ENCODE measurements at regions not wholly inside any gene's neighbourhood (a gene's known extent, or its start where the extent isn't known, plus 50 kb on each side); places are given as distances from the start of the nearest gene placed in this dataset.

- H3K4me1 ChIP-seq, result peaks cover 8 to 15% (median 12%) of the 10 kb centered on the region in 4 donors
- no peak for TF ChIP-seq EP300 (IDR thresholded peaks at IDR 0.05)
- no peak for TF ChIP-seq CTCF (IDR thresholded peaks at IDR 0.05)
- TF ChIP-seq POLR2A (IDR thresholded peaks at IDR 0.05), result no peak
- no peak for TF ChIP-seq POLR2AphosphoS5 (IDR thresholded peaks at IDR 0.05)
These were observed 80.2 kb upstream of the SPATA12 start for GRCh38 chr3:56980243-56980642.

DNA sequence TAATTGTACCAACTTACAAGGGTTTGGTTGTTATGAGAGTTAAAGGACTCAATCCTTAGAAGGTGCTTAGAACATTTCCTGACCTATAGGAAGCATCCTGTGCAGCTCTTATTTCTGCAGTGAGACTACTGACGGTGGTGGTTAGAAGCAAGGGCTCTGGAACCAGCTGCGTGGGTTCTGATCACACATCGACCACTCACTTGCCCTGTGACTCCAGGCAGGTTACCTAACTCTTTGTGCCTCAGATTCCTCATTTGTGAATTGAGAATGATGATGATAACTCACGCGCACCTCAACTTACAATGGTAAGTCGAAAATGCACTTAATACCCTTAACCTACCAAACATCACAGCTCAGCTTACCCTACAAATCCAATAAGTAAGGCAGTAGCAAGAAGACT, 80.7 kb upstream of the SPATA12 start:
- Histone ChIP-seq H3K27ac (no peak overlapping the region), H3K4me3 (no peak overlapping the region), H3K27me3 (no peaks in the 10 kb centered on the region), H3K9me3 (no peaks in the 10 kb centered on the region), H3K36me3 (no peaks in the 10 kb centered on the region), H3K4me1 (peaks cover 8 to 12% (median 10%) of the 10 kb centered on the region in 4 donors)
- WGBS, 5 donors, result 78 to 96% (median 88%) methylated on average over 6 of the region's 6 CpGs
- intact Hi-C loops (cut with DNase I; ENCODE audit: low total_unique reads), result loop anchor here (10.0 kb wide), 1 partner anchor 55 kb away; no protein-coding TSS in a partner anchor
- no peak for TF ChIP-seq POLR2A (IDR thresholded peaks at IDR 0.05)
- no peak for TF ChIP-seq CTCF (IDR thresholded peaks at IDR 0.05)
- no peak for TF ChIP-seq POLR2AphosphoS5 (IDR thresholded peaks at IDR 0.05)
- TF ChIP-seq EP300 (IDR thresholded peaks at IDR 0.05), result no peak
- no peak for DNase-seq

More at GRCh38 chr3:56980243-56980642, 80.2 kb upstream of the SPATA12 start:
- Histone ChIP-seq H3K9me3 (no peaks in the 10 kb centered on the region), H3K27ac (peak overlapping the region in 2 of 5 donors; percentile 33 to 34), H3K4me3 (no peak overlapping the region), H3K36me3 (no peaks in the 10 kb centered on the region), H3K27me3 (no peaks in the 10 kb centered on the region)
- DNase-seq, result no peak
- 94 to 100% (median 94%) methylated on average over 5 of the region's 5 CpGs for WGBS, 5 donors
- intact Hi-C loops (cut with DNase I; ENCODE audit: low total_unique reads), result loop anchor here (10.0 kb wide), 1 partner anchor 55 kb away; no protein-coding TSS in a partner anchor

GRCh38 chr3:56977561-56977889, 82.9 kb upstream of the SPATA12 start:
- Histone ChIP-seq H3K4me3 (no peak overlapping the region), H3K36me3 (no peaks in the 10 kb centered on the region), H3K9me3 (no peaks in the 10 kb centered on the region), H3K4me1 (peaks cover 6 to 10% (median 9%) of the 10 kb centered on the region in 4 donors), H3K27me3 (no peaks in the 10 kb centered on the region), H3K27ac (no peak overlapping the region)
- TF ChIP-seq CTCF (IDR thresholded peaks at IDR 0.05), result no peak
- WGBS, 5 donors, result 90 to 100% (median 93%) methylated on average over 1 of the region's 1 CpG
- intact Hi-C loops (cut with DNase I; ENCODE audit: low total_unique reads), result no loop called here
- no peak for DNase-seq

DNA sequence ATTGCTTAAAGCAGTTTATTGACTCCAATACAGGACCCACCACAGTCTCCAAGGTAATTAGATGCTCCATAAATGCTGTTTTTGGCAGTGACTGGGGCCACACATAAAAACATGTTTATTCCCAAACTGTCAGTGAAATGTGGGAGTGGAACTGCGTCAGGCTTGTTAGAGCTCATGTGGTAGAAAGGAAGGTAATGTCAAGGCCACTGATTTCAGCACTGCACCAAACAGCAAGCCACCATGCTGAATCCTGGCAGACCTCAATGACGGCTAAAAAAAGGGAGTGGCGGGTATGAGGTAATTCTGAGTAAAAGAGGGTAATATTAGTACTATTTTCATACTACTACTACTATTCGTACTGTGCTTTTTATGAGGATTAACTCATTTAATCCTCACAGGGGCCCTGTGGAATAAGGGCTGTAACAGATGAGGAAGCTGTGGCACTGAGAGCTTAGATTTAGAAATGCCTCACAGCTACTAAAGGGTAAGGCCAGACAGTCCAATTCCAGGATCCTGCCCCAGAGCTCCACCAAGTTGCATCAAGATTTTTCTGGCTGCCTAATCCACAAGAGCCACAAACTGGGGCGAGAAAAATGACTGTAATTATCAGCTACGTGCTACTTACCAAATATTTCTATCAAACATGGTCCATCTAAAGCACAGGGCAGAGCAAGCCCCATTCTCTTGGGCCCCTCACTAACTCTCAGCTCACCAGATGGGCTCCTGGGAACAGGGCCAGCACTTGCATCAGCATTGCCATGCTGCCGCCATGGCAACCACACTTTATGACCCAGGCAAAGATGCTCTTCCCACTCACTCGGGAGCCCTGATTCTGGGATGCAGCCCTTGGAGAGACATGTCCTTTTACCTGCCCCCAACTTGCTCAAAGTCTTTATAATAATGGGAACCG, 83.6 kb upstream of the SPATA12 start:
- TF ChIP-seq POLR2AphosphoS5 (IDR thresholded peaks at IDR 0.05) (no peak), EP300 (IDR thresholded peaks at IDR 0.05) (no peak), POLR2A (IDR thresholded peaks at IDR 0.05) (no peak), CTCF (IDR thresholded peaks at IDR 0.05) (no peak)
- H3K4me3 ChIP-seq, result no peak overlapping the region
- H3K4me1 ChIP-seq, result peaks cover 6 to 10% (median 9%) of the 10 kb centered on the region in 4 donors
- no peaks in the 10 kb centered on the region for H3K36me3 ChIP-seq
- intact Hi-C loops (cut with DNase I; ENCODE audit: low total_unique reads), result no loop called here
- H3K27ac ChIP-seq, result no peak overlapping the region
- 76 to 82% (median 79%) methylated on average over 9 of the region's 9 CpGs for WGBS, 5 donors
- H3K27me3 ChIP-seq, result no peaks in the 10 kb centered on the region
- no peaks in the 10 kb centered on the region for H3K9me3 ChIP-seq
- peak in 1 of 2 donors; percentile 83 for DNase-seq

All from stomach (tissue), 8 donors.